ENCODE measurements at regions not wholly inside any gene's neighbourhood (a gene's known extent, or its start where the extent isn't known, plus 50 kb on each side); places are given as distances from the start of the nearest gene placed in this dataset.

- no CpG with 5 or more reads among the region's 10 CpGs for WGBS (ENCODE audit: insufficient coverage, insufficient read length)
- H3K36me3 ChIP-seq (ENCODE audit: control insufficient read depth, insufficient read depth, low read length), result no peaks in the 10 kb centered on the region
- no peaks in the 10 kb centered on the region; the same call in 1 of the 2 replicates for H3K4me1 ChIP-seq (ENCODE audit: control insufficient read depth, insufficient read depth, low read length)
- no peaks in the 10 kb centered on the region for H3K27me3 ChIP-seq (ENCODE audit: control insufficient read depth, insufficient read depth, low read length)
- H3K4me3 ChIP-seq (ENCODE audit: low read length), result no peak overlapping the region
- no peak overlapping the region for H3K27ac ChIP-seq (ENCODE audit: low read length)
- no peak for DNase-seq (ENCODE audit: low read depth, low spot score)
- no peaks in the 10 kb centered on the region for H3K9me3 ChIP-seq (ENCODE audit: control insufficient read depth, insufficient read depth, low read length)
Observed at GRCh38 chr13:99792079-99792921, 179.3 kb downstream of the ZIC5 start.

GRCh38 chr13:99782669-99783068 is 188.9 kb downstream of the ZIC5 start:
- H3K4me1 ChIP-seq (ENCODE audit: control insufficient read depth, insufficient read depth, low read length), result no peaks in the 10 kb centered on the region
- H3K4me3 ChIP-seq (ENCODE audit: low read length), result no peak overlapping the region
- DNase-seq (ENCODE audit: low read depth, low spot score), result no peak
- WGBS (ENCODE audit: insufficient coverage, insufficient read length), result no CpG with 5 or more reads among the region's 3 CpGs
- H3K27ac ChIP-seq (ENCODE audit: low read length), result no peak overlapping the region
- no peaks in the 10 kb centered on the region for H3K9me3 ChIP-seq (ENCODE audit: control insufficient read depth, insufficient read depth, low read length)
- H3K27me3 ChIP-seq (ENCODE audit: control insufficient read depth, insufficient read depth, low read length), result no peaks in the 10 kb centered on the region
- no peaks in the 10 kb centered on the region for H3K36me3 ChIP-seq (ENCODE audit: control insufficient read depth, insufficient read depth, low read length)

GRCh38 chr13:99778500-99778899 is 193.1 kb downstream of the ZIC5 start:
- no CpG with 5 or more reads among the region's 2 CpGs for WGBS (ENCODE audit: insufficient coverage, insufficient read length)
- Histone ChIP-seq H3K27me3 (ENCODE audit: control insufficient read depth, insufficient read depth, low read length) (no peaks in the 10 kb centered on the region), H3K9me3 (ENCODE audit: control insufficient read depth, insufficient read depth, low read length) (no peaks in the 10 kb centered on the region), H3K27ac (ENCODE audit: low read length) (no peak overlapping the region), H3K36me3 (ENCODE audit: control insufficient read depth, insufficient read depth, low read length) (no peaks in the 10 kb centered on the region), H3K4me3 (ENCODE audit: low read length) (no peak overlapping the region), H3K4me1 (ENCODE audit: control insufficient read depth, insufficient read depth, low read length) (no peaks in the 10 kb centered on the region)
- DNase-seq (ENCODE audit: low read depth, low spot score), result no peak

GRCh38 chr13:99777873-99778272 is 193.7 kb downstream of the ZIC5 start:
- no peak overlapping the region for H3K4me3 ChIP-seq (ENCODE audit: low read length)
- no peak overlapping the region for H3K27ac ChIP-seq (ENCODE audit: low read length)
- H3K9me3 ChIP-seq (ENCODE audit: control insufficient read depth, insufficient read depth, low read length), result no peaks in the 10 kb centered on the region
- WGBS (ENCODE audit: insufficient coverage, insufficient read length), result no CpG with 5 or more reads among the region's 3 CpGs
- H3K36me3 ChIP-seq (ENCODE audit: control insufficient read depth, insufficient read depth, low read length), result no peaks in the 10 kb centered on the region
- no peak for DNase-seq (ENCODE audit: low read depth, low spot score)
- no peaks in the 10 kb centered on the region for H3K27me3 ChIP-seq (ENCODE audit: control insufficient read depth, insufficient read depth, low read length)
- H3K4me1 ChIP-seq (ENCODE audit: control insufficient read depth, insufficient read depth, low read length), result no peaks in the 10 kb centered on the region

GRCh38 chr13:99774644-99775043 is 196.9 kb downstream of the ZIC5 start:
- H3K36me3 ChIP-seq (ENCODE audit: control insufficient read depth, insufficient read depth, low read length), result no peaks in the 10 kb centered on the region
- H3K9me3 ChIP-seq (ENCODE audit: control insufficient read depth, insufficient read depth, low read length), result no peaks in the 10 kb centered on the region
- no peaks in the 10 kb centered on the region for H3K4me1 ChIP-seq (ENCODE audit: control insufficient read depth, insufficient read depth, low read length)
- no CpG with 5 or more reads among the region's 1 CpG for WGBS (ENCODE audit: insufficient coverage, insufficient read length)
- H3K27me3 ChIP-seq (ENCODE audit: control insufficient read depth, insufficient read depth, low read length), result no peaks in the 10 kb centered on the region
- H3K4me3 ChIP-seq (ENCODE audit: low read length), result no peak overlapping the region
- DNase-seq (ENCODE audit: low read depth, low spot score), result no peak
- no peak overlapping the region for H3K27ac ChIP-seq (ENCODE audit: low read length)

GRCh38 chr13:99768986-99769385 is 202.6 kb downstream of the ZIC5 start:
- no peaks in the 10 kb centered on the region for H3K36me3 ChIP-seq (ENCODE audit: control insufficient read depth, insufficient read depth, low read length)
- no peak overlapping the region for H3K4me3 ChIP-seq (ENCODE audit: low read length)
- no peak for DNase-seq (ENCODE audit: low read depth, low spot score)
- no CpG with 5 or more reads among the region's 1 CpG for WGBS (ENCODE audit: insufficient coverage, insufficient read length)
- no peaks in the 10 kb centered on the region for H3K27me3 ChIP-seq (ENCODE audit: control insufficient read depth, insufficient read depth, low read length)
- H3K9me3 ChIP-seq (ENCODE audit: control insufficient read depth, insufficient read depth, low read length), result no peaks in the 10 kb centered on the region
- H3K4me1 ChIP-seq (ENCODE audit: control insufficient read depth, insufficient read depth, low read length), result peaks cover 2% of the 10 kb centered on the region; the same call in 1 of the 2 replicates
- no peak overlapping the region for H3K27ac ChIP-seq (ENCODE audit: low read length)

GRCh38 chr13:99766641-99767045 is 204.9 kb downstream of the ZIC5 start:
- no peaks in the 10 kb centered on the region for H3K9me3 ChIP-seq (ENCODE audit: control insufficient read depth, insufficient read depth, low read length)
- H3K4me3 ChIP-seq (ENCODE audit: low read length), result no peak overlapping the region
- H3K27me3 ChIP-seq (ENCODE audit: control insufficient read depth, insufficient read depth, low read length), result no peaks in the 10 kb centered on the region
- no CpG with 5 or more reads among the region's 2 CpGs for WGBS (ENCODE audit: insufficient coverage, insufficient read length)
- peaks cover 2% of the 10 kb centered on the region; the same call in 1 of the 2 replicates for H3K4me1 ChIP-seq (ENCODE audit: control insufficient read depth, insufficient read depth, low read length)
- H3K36me3 ChIP-seq (ENCODE audit: control insufficient read depth, insufficient read depth, low read length), result no peaks in the 10 kb centered on the region
- no peak overlapping the region for H3K27ac ChIP-seq (ENCODE audit: low read length)
- DNase-seq (ENCODE audit: low read depth, low spot score), result peak; percentile 68

GRCh38 chr13:99765869-99766268 is 205.7 kb downstream of the ZIC5 start:
- no CpG with 5 or more reads among the region's 2 CpGs for WGBS (ENCODE audit: insufficient coverage, insufficient read length)
- Histone ChIP-seq H3K27ac (ENCODE audit: low read length) (no peak overlapping the region), H3K36me3 (ENCODE audit: control insufficient read depth, insufficient read depth, low read length) (no peaks in the 10 kb centered on the region), H3K27me3 (ENCODE audit: control insufficient read depth, insufficient read depth, low read length) (no peaks in the 10 kb centered on the region), H3K9me3 (ENCODE audit: control insufficient read depth, insufficient read depth, low read length) (no peaks in the 10 kb centered on the region), H3K4me1 (ENCODE audit: control insufficient read depth, insufficient read depth, low read length) (peaks cover 2% of the 10 kb centered on the region; the same call in 1 of the 2 replicates), H3K4me3 (ENCODE audit: low read length) (no peak overlapping the region)
- no peak for DNase-seq (ENCODE audit: low read depth, low spot score)

GRCh38 chr13:99760456-99760855 is 211.1 kb downstream of the ZIC5 start:
- H3K4me1 ChIP-seq (ENCODE audit: control insufficient read depth, insufficient read depth, low read length), result no peaks in the 10 kb centered on the region
- no peak for DNase-seq (ENCODE audit: low read depth, low spot score)

GRCh38 chr13:99759163-99759552 is 212.4 kb downstream of the ZIC5 start:
- WGBS (ENCODE audit: insufficient coverage, insufficient read length), result no CpG with 5 or more reads among the region's 2 CpGs
- no peaks in the 10 kb centered on the region for H3K27me3 ChIP-seq (ENCODE audit: control insufficient read depth, insufficient read depth, low read length)

More at GRCh38 chr13:99760456-99760855, 211.1 kb downstream of the ZIC5 start:
- no peaks in the 10 kb centered on the region for H3K36me3 ChIP-seq (ENCODE audit: control insufficient read depth, insufficient read depth, low read length)
- no peak overlapping the region for H3K4me3 ChIP-seq (ENCODE audit: low read length)
- H3K27ac ChIP-seq (ENCODE audit: low read length), result no peak overlapping the region
- H3K9me3 ChIP-seq (ENCODE audit: control insufficient read depth, insufficient read depth, low read length), result no peaks in the 10 kb centered on the region
- H3K27me3 ChIP-seq (ENCODE audit: control insufficient read depth, insufficient read depth, low read length), result no peaks in the 10 kb centered on the region

More at GRCh38 chr13:99759163-99759552, 212.4 kb downstream of the ZIC5 start:
- H3K4me3 ChIP-seq (ENCODE audit: low read length), result no peak overlapping the region
- no peak for DNase-seq (ENCODE audit: low read depth, low spot score)
- no peaks in the 10 kb centered on the region for H3K9me3 ChIP-seq (ENCODE audit: control insufficient read depth, insufficient read depth, low read length)
- no peak overlapping the region for H3K27ac ChIP-seq (ENCODE audit: low read length)
- no peaks in the 10 kb centered on the region for H3K36me3 ChIP-seq (ENCODE audit: control insufficient read depth, insufficient read depth, low read length)
- no peaks in the 10 kb centered on the region for H3K4me1 ChIP-seq (ENCODE audit: control insufficient read depth, insufficient read depth, low read length)
